Uterus (tissue), 2 donors: ENCODE measurements at regions not wholly inside any gene's neighbourhood (a gene's known extent, or its start where the extent isn't known, plus 50 kb on each side); places are given as distances from the start of the nearest gene placed in this dataset.

Experiments used
- CTCF ChIP-seq, 4 experiments: fragments of 200-600 bp in 2 of 4; fragments of 450-650 bp in 2 of 4; sonication (generic) in 2 of 4; IDR thresholded peaks; one replicate each; pipeline ENCODE4 v1.5.1; 2016 to 2019; ENCODE audit warnings: antibody characterized with exemption in 4 of 4, mild to moderate bottlenecking in 2 of 4, moderate library complexity in 1 of 4
- POLR2A ChIP-seq, 2 donors: fragments of 450-650 bp; IDR thresholded peaks; one replicate each; pipeline ENCODE4 v1.6.1; 2016; ENCODE audit warnings: antibody characterized with exemption in 2 of 2, mild to moderate bottlenecking in 1 of 2, moderate library complexity in 1 of 2

DNA sequence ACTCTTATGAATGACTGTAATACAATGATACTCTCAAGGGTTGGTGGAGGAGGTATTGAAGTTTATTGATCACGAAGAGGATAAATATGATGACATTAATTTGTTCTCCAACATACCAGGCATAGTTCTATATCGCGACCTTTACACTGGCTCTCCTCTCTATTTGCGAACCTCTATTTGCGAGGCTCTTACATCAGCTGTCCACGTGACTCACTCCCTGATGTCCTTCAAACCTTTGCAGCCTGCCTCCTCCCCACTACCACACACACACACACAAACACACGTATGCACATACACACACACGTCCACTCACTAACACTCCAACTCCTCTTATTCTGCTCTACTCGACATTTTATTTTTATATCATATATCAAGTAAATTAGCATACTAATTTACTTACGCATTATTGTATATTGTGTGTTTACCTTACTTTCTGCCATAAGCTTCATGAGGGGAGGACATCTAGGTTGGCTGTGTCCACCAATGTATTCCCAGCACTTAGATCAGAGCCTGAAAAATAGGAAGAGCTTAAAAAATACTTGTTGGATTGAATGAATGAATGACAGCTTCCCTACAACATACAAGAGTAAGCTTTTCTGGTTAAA, 53.3 kb upstream of the TNFRSF21 start:
- TF ChIP-seq CTCF (IDR thresholded peaks at IDR 0.05) (no peak), POLR2A (IDR thresholded peaks at IDR 0.05) (no peak)
